ENCODE measurements at regions not wholly inside any gene's neighbourhood (a gene's known extent, or its start where the extent isn't known, plus 50 kb on each side); places are given as distances from the start of the nearest gene placed in this dataset.

DNA sequence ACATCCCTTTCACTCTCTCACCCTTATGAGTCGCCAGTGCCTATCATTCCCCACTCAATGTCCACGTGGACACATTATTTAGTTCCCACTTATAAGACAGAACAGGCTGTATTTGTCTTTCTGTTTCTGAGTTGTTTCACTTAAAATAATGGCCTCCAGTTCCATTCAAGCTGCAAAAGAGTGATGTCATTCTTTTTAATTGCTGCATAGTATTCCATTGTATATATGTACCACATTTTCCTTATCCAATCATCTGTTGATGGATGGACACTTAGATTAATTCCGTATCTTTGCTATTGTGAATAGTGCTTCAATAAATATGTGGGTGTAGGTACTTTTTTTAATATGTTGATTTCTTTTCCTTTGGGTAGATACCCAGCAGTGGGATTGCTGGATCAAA is 79.1 kb downstream of the ZNF365 start:
- DNase-seq (ENCODE audit: low spot score) = no peak

DNA sequence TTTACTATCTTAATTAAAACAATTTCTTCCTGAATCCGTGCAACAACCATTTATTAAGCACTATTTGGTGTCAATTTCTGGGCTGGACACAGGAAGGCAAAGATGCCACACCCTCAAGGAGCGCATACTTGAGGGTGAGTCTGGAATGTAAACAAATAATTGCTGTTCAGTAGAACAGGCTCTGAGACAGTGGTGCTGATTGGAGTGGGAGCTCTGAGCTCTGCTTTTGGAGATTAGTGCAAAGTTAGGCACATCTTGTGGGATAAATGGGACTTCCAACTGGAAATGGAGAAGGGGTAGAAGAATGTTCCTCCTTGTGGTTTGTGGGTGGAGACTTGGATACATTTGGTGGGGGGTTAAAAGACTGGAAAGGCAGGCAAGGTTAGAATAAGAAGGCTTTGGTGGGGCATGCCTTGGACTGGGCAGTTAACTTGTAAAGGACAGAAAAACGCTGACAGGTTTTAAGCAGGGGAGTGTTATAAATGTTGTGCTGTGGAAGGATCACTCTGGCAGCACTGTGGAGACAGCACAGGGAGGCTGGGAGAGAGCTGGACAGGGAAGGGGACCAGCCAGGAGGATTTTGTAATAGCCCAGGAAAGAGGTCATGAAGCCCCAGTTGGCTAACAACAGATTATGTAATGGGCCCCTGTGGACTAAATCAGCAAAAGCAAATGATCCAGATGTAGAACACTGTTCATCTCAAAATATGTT is 80.7 kb downstream of the ZNF365 start:
- no peak for DNase-seq (ENCODE audit: low spot score)

DNA sequence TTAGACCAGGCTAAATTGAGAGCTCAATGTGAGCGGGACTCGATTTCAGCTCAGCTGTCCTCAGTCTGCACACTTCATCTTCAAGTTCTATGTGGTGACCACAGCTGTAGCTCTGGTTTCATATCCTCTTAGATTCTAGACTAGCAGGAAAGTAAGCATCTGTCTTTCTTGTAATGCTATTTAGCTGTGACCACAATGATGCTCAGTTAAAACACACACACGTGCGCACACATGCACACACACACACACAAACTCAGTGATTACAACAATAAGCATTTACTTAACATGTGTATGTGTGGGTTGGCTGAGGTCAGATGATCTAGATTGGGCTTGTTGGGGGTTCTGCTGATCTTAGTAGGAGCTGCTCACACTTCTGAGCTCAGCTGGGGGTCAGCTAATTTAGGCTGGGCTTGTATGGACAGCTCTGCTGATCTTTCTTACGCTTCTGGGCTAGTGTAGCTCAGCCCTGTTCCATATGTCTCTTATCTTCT is 82.5 kb downstream of the ZNF365 start:
- no peak for DNase-seq (ENCODE audit: low spot score)

DNA sequence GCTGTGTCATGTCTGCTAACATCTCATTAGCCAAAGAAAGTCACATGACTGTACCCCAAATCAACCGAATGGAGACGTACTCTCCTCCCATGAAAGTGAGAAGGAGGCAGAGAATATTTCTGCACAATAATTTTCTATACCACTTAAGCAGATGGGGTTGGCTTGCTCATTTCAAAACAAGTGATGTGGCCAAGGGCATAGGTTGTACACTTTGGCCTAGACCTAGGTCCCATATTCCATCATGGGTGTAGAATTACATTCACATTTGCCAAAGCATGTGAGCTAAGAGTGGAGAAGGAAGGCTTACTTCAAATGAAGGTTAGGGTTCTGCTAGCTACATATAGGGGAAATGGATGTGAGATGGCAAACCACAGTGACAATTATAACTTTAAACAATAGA is 83.0 kb downstream of the ZNF365 start:
- no peak for DNase-seq (ENCODE audit: low spot score)

DNA sequence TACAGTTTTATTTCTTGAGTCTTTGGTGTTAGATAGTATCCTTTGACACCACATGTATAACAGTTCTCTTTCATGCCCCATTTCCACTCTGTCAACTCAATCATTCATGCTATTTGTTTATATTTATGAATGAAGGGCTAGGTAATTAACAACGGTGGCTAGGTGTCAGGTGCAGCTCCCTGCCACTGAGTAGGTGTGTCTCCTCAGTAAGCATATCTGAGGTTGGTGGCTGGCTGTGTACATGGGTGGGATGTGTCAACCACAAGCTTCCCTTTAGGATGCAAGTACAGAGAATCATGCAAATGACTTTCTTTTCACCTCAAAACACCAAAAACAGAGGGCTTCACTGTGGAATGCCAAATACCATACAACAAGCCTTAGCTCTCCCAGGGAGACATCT is 83.4 kb downstream of the ZNF365 start:
- DNase-seq (ENCODE audit: low spot score) = no peak

DNA sequence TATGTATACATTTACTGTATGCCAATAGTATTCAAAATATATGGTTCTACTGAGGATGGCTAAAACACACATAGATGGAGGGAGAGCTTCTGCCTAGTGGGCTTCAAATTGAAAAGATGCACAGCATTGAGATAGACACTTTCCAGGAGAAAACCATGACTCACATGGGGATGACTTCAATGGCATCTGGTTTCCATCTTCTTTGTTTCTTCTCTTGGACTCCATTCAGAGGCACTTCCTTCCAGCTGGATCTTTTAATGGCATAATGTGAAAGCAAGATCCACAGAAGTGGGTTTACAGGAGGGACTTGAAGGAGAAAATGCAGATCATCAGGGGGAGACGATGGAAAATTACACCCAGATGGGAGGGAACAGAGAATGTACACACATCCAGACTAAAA is 84.9 kb downstream of the ZNF365 start:
- DNase-seq (ENCODE audit: low spot score) = no peak

DNA sequence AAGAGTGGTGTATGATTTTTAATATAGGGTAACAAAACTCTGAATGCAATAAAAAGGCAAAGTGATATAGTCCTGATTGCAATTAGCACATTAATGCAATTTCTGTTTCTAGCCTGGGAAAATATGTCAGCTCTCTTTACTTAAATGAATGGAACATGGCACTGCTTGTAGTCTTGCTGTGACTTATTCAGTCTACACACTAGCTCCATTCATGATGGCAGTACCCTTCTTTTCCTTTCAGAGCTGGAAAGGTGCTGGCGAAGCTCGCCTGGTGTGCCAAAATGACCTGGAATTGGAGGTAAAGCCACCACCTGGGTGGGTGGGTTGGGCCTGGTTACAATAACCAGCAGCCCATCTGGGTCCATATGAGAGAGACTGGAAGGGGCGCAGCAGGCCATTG is 85.3 kb downstream of the ZNF365 start:
- no peak for DNase-seq (ENCODE audit: low spot score)

DNA sequence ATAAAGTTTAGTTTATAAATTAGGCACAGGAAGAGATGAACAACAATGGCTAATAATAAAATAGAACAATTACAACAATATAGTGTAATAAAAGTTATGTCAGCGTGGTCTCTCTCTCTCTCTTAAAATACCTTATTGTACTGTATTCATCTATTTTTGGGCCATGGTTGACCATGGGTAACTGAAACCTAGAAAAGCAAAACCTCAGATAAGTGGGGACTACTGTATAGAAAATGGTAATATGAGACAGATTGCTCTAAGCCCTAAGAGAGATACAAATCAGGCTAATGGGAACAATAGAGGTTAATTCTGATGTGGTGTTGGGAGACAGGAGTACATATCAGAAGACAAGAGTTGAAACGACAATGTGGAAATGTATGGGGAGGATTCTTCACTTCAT is 86.2 kb downstream of the ZNF365 start:
- no peak for DNase-seq (ENCODE audit: low spot score)

DNA sequence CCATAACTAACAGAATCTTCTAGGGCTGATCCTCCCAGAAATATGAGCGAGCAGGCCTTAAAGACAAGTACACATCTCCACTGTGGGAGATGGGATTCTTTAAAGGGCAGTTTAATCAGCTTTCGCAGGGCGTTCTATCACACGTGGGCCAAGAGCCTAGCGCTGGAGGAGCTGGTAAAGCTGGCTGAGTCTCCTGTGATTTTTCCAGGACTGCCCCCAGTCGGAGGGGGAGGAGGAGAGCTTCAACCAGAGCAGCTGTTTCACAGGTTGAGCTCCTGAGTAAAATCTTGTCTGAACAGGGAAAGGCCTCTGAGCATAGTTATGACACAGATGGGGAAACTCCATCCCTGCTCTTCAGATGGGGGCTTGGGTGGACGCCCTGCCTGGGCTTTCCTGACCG is 87.0 kb downstream of the ZNF365 start:
- DNase-seq (ENCODE audit: low spot score) = no peak

DNA sequence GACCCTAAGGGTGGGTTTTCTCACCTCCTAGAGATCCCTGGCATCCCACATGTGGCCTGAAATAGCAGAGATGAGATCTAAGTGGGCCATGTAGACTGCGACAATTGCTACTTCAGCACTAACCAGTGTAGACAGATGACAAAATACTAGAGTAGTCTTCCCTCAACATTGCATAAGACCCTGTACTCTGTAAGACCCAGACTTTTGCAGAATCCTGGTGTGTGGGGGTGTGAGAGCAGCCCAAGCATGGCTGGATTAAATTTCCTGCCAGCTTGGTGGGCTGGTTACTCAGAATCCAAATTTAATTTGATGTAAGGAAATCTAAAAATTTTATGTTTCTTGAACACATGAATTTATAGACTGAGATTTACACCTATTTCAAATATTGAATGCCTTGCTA is 88.3 kb downstream of the ZNF365 start:
- no peak for DNase-seq (ENCODE audit: low spot score)

DNA sequence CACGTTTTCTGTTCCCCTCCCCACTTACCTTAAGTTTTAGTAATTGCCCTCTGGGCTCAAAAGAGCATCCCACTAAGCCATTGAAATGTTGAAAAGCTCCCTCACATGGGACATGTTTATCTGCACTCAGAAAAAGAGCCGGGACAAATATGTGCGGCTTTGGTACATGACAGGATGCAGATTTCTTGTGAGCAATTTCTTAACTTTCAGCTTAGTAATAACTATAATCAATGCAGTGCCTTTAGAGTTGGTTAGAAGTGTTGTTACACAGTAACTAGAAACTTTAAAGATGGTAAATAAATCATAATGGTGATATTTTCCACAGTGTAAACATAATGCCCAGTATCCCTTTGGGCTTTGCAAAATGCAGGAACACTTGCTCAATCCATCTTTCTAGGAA is 89.2 kb downstream of the ZNF365 start:
- peak; percentile 7 for DNase-seq (ENCODE audit: low spot score)

DNA sequence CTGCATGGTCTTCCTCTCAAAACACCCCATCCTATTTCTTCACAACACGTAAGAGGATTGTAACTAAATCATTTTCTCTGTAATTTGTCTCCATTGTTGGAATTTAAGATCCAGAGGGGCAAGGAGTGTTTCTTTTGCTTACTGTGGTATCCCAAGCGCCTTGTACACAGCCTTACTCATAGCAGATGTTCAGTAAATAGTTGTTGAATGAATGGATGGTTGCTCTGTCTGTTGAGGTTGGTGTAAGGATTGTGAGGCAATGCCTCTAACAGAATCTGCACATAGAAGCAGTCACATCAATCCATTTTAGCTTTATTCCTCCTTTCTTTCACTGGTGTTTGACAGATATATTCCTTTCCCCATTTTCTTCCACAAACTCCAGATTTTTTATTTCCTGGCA is 90.1 kb downstream of the ZNF365 start:
- DNase-seq (ENCODE audit: low spot score) = no peak

DNA sequence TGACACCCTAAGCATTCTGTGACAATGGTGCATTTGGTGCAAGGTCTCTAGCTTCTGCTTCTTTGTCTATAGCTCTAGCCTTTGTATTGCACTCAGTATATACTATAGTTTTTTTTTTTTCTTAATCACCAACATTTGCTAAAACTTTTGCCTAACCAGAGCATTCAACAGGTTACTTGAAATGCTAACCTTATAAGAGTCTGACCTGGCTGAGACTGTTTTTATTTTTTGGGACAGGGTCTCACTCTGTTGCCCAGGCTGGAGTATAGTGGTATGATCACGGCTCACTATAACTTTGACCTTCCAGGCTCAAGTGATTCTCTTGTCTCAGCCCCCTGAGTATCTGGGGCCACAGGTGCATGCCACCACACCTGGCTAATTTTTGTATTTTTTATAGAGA is 92.4 kb downstream of the ZNF365 start:
- no peak for DNase-seq (ENCODE audit: low spot score)

DNA sequence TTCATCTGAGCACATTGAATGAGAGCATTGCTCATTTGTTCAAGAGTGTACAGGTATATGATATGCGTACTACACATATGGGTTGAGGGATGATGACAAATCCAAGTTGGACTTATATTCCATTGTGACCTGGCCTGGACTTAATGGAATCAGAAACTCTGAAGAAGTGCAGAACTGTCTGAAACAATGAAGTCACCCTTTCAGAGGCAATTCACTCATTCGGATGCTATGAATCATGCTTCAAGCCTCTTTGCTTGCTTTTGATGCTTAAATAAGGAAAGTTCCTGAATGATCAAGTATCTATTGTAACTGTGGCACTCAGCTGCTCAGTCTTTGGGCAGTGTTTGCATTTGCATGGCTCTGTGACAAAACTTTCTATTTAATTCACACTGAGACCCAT is 93.4 kb downstream of the ZNF365 start:
- DNase-seq (ENCODE audit: low spot score) = no peak

DNA sequence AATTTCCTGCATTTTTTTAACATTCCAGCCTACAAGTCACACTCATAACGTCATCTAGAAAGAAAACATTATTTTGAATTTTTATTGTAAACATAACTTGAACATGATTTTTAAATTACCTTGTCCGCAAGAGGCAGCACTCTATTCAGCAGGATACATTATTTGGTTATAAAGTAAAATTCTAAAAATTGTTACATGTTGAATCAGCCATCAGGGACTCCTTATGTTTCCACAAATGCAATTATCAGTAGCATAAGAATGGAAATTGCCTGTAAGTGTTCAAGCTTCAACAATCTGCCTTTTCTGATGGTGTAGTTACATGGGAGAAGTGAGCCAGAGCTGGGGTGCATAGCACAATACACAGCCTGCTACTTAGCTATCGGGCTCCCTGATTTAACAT is 97.5 kb downstream of the ZNF365 start:
- DNase-seq (ENCODE audit: low spot score) = no peak

DNA sequence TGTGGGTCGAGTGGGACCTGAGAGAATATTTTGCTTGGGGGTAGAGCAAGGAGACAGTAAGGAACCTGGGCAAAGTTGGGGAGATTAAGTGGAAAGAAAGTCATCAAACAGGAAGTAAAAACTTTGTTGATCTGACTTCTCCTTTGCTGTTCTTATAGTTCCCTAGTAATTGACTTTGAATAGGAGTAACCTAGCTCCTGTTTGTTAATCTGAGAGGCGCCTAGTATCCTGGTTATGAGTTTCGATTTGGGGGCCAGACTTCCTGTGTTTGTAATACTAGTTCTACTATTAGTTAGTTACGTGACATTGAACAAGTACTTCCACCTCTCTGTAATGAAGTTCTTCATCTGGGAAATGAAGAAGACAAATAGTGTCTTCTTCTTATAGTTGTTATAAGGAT is 99.1 kb downstream of the ZNF365 start:
- DNase-seq (ENCODE audit: low spot score) = no peak

DNA sequence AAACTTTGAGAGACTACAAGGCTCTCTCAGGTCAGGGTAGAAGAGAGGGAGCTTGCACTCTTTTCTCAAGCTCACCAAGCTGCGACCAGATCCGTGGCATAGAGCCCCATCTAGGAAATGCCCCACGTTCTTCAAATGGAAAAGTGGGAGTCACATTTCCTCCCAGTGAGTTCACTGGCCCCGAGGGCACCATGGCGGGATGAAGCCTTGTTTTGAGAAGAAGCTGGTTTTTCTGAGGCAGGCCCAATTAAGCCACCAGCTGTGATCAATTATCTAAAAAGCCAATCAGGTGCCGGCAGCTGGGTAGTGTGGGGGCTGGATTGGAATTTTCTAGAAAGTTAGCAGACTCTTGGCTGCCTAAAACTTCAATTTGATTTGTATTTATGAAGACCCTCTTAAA is 101.4 kb downstream of the ZNF365 start:
- DNase-seq (ENCODE audit: low spot score) = no peak

DNA sequence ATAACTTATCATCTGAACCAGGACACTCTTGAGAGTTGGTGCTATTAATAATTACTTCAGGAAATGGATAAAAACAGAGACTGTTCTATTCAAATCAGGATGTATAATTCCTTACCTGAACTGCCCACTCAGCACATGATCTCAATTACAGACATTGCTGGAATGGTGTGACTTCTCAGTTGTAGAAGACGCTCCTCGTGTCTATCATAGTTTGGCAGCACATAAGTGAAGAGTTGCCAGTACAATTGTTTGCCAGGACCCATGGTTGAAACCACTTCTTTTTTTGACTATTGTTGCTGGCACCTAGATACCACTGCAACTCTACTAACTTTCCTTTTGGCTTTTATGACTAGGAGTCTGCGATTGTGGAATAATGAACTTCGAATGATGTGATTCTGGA is 105.4 kb downstream of the ZNF365 start:
- no peak for DNase-seq (ENCODE audit: low spot score)

DNA sequence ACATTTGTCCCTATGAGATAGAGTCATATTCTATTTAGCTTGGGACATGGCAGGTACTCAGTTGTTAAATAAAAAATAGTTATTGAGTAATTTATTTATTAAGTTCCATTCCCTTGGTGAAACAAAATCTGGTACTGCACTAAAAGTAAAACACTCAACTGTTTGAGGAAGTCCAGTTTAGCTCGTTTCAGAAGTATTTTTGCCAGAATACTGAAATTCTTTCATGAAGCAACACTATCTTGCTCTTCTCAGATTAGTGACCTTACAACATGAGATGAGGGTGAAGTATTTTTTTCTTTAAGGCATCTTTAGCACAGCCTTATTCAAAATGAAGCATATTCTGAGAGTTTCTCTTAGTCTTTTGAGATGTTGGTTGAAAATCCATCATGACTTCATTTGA is 106.0 kb downstream of the ZNF365 start:
- no peak for DNase-seq (ENCODE audit: low spot score)

DNA sequence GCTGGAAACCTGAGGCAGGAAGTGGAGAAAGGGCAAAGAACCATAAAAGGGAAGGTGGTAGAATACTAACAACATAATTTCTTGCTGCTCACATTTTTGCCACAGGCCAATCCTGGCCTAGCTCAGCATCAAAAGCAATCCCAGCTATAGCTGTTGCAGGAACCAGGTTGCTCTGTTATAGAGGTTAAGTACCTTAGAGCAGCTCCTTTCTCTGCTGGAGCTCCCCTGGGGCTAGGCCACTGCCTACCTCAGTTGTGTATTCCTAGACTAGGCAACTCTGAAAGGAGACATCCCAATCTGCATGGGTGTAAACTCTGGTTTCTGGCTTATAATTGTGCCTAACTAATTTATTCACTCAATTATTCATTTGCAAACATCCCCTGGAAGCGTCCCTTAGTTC is 108.4 kb downstream of the ZNF365 start:
- DNase-seq (ENCODE audit: low spot score) = no peak

DNA sequence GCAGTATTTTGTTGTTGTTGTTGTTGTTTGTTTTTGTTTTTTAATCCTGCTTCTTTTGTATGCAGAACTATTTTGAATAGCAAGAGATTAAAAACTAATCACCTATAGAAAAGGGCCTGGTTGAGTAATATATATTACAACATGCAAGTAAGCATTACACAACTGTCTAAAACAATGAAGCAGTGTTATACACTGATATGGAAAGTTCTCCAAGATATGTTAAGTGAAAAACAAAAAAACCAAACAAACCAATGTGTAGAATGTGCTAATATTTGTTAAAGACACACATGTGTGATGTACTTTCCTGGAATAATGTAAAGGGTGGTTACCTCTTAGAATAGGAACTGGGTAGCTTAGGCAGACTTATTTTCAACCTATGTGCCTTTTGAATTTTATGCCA is 117.4 kb downstream of the ZNF365 start:
- DNase-seq (ENCODE audit: low spot score) = no peak

DNA sequence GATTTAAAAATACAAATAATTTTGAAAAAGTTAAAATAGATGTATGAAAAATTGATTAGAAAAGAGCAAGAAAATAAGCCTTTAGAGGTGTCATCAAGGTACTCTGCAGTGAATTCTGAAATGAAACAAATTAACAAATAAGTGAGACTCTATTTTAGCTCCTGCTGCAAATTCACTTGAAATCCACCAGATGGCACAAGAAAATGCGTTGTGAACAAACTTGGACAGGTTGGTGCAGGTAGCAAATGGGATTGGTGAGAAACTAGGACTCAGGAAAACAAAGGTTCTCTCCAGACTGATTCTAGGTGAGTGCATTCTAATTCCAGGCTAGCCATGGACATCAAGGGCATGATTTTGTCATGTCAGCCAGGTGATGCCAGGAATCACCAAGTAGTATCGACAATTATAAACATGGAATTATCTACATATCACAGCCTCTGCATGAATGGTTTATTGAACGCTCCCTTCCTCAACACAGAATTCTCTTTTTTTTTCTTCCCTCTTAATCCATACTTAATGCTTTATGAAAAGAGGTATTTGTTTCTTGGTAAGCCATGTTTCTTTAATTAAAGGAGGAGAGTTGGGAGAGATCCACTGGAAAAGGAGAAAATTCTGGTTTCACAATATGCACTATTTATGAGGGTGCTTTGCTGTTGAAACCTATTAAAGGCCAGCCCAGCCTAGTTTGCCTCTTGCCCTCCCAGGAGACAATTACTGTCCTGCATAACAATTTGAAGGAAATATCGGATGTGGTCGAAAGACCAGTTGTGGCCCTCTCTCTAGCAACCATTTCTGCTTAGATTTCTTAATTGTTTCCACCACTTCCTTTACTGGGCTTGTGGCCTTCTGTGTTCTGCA is 118.1 kb downstream of the ZNF365 start:
- DNase-seq (ENCODE audit: low spot score) = peak; percentile 33

DNA sequence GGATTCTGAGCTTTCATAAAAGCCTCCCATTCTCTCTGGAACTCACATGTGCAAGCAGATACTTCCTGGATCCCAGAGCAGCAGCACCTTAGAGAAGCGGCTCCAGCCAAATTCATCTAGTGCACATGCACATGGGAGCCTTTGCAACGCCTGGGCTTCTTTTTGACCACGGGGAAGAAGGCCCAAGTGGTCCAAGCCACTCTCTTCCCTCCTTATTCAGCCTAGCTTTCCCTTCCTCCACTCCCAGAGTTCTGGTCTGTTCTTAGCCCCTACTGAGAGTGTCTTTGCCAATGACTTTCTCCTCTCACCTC is 118.7 kb downstream of the ZNF365 start:
- DNase-seq (ENCODE audit: low spot score) = no peak

DNA sequence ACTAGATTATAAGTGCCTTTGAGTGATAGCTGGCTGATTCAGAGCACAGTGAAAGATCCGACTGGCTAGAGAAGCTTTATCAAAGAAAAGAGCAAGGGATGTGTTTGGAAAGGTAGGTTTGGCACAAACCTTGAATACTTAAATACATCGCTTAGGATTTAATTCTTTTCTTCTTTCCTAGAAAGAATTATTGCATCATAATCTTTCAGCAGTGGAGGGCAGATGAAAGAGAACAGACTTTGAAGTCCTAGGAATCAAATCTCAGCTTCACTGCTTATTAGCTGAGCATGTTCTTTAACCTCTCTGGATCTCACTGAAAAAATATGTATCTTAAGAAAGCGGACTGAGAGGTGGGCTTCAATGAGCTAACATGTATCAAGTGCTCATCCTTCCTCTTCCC is 122.8 kb downstream of the ZNF365 start:
- no peak for DNase-seq (ENCODE audit: low spot score)

Data from activated CD4-positive, alpha-beta T cell treated with anti-CD3 and anti-CD28 coated beads, Interleukin-2, Interleukin-4, amounts not matched to agents 100 ng/mL and 50 ng/mL, durations not matched to agents 16 hours and 8 hours (primary cell).